IMR-90 (cell line): ENCODE measurements at regions not wholly inside any gene's neighbourhood (a gene's known extent, or its start where the extent isn't known, plus 50 kb on each side); places are given as distances from the start of the nearest gene placed in this dataset.

Experiments
- ATAC-seq: fragments of 200-7000 bp; cut with Tn5 transposase; 2 replicates; pipeline ENCODE4 v1.9.1; 2020; ENCODE audit warnings: low read depth, mild to moderate bottlenecking, moderate library complexity
- BruUV-seq: library from RNA; stranded (reverse); fragments of 400-500 nt; replicated peaks from 2 replicates; lab custom pipeline; 2021; lab: Mats Ljungman, UMichigan
- CTCF ChIA-PET: fragments of 300-600 bp; formaldehyde crosslinking; extraction: SDS; loops from one replicate; lab custom pipeline; 2021; ENCODE audit warnings: antibody characterized with exemption; lab: Yijun Ruan, JAX
- POLR2A ChIA-PET: fragments of 300-600 bp; sonication (Branson Sonifier 250); formaldehyde crosslinking; loops from one replicate; lab custom pipeline; 2022; ENCODE audit warnings: antibody characterized with exemption; ENCODE audit not compliant: unreplicated experiment; lab: Charles Lee
- DNase-seq: peaks from one replicate; pipeline ENCODE4 v3.0.0; 2013
- H2AFZ ChIP-seq: replicated peaks from 2 replicates; pipeline ENCODE3; 2013; ENCODE audit warnings: low read length, mild to moderate bottlenecking; ENCODE audit not compliant: poor library complexity
- H2AK5ac ChIP-seq: 2 replicates; pipeline ENCODE4 v1.6.1; 2013; ENCODE audit warnings: low read depth, low read length, inconsistent platforms
- H2AK9ac ChIP-seq: replicated peaks from 2 replicates; pipeline ENCODE3; 2013; ENCODE audit warnings: mild to moderate bottlenecking, low read depth, low read length, moderate library complexity; ENCODE audit not compliant: poor library complexity
- H2BK120ac ChIP-seq: 2 replicates; pipeline ENCODE4 v1.6.1; 2013; ENCODE audit warnings: low read depth, low read length, inconsistent platforms
- H2BK15ac ChIP-seq: 3 replicates; pipeline ENCODE4 v1.6.1; 2013; ENCODE audit warnings: low read depth, low read length, inconsistent platforms
- H2BK20ac ChIP-seq: 2 replicates; pipeline ENCODE4 v1.6.1; 2013; ENCODE audit warnings: low read depth, mild to moderate bottlenecking, inconsistent platforms, low read length, moderate library complexity
- H2BK5ac ChIP-seq: 2 replicates; pipeline ENCODE4 v1.6.1; 2013; ENCODE audit warnings: mild to moderate bottlenecking, low read depth, low read length, inconsistent platforms; ENCODE audit not compliant: poor library complexity, severe bottlenecking
- H3K14ac ChIP-seq: replicated peaks from 2 replicates; pipeline ENCODE4 v1.6.1; 2013; ENCODE audit warnings: low read depth, low read length, inconsistent platforms
- H3K18ac ChIP-seq: 2 replicates; pipeline ENCODE4 v1.6.1; 2013; ENCODE audit warnings: low read depth, low read length, control low read depth
- H3K23ac ChIP-seq: 2 replicates; pipeline ENCODE4 v1.6.1; 2013; ENCODE audit warnings: low read depth, low read length, inconsistent platforms
- H3K27ac ChIP-seq: 2 replicates; pipeline ENCODE4 v1.5.1; 2013; ENCODE audit warnings: mild to moderate bottlenecking, control low read depth, low read length; ENCODE audit not compliant: insufficient read depth
- H3K27me3 ChIP-seq: 2 replicates; pipeline ENCODE4 v1.6.1; 2013; ENCODE audit warnings: low read length; ENCODE audit not compliant: control insufficient read depth, insufficient read depth
- H3K36me3 ChIP-seq: 2 replicates; pipeline ENCODE4 v1.6.1; 2013; ENCODE audit warnings: low read length, mixed read lengths; ENCODE audit not compliant: control insufficient read depth, insufficient read depth
- H3K4ac ChIP-seq: 2 replicates; pipeline ENCODE4 v1.6.1; 2013; ENCODE audit warnings: low read depth, low read length, inconsistent platforms
- H3K4me1 ChIP-seq: 2 replicates; pipeline ENCODE4 v1.6.1; 2013; ENCODE audit warnings: low read length, mixed read lengths; ENCODE audit not compliant: control insufficient read depth, insufficient read depth
- H3K4me2 ChIP-seq: 2 replicates; pipeline ENCODE4 v1.6.1; 2013; ENCODE audit warnings: low read depth, mild to moderate bottlenecking, control low read depth, low read length, moderate library complexity
- H3K4me3 ChIP-seq: 2 replicates; pipeline ENCODE4 v1.5.1; 2013; ENCODE audit warnings: low read depth, mild to moderate bottlenecking, control low read depth, low read length, moderate library complexity; ENCODE audit not compliant: insufficient read depth
- H3K56ac ChIP-seq: 2 replicates; pipeline ENCODE4 v1.6.1; 2013; ENCODE audit warnings: low read length, inconsistent platforms; ENCODE audit not compliant: insufficient read depth; ENCODE audit errors: extremely low read depth
- H3K79me1 ChIP-seq, 2 experiments: 2 replicates each; pipeline ENCODE4 v1.6.1; 2013; ENCODE audit warnings: low read length in 2 of 2, inconsistent platforms in 1 of 2, low read depth in 1 of 2
- H3K9ac ChIP-seq: 2 replicates; pipeline ENCODE4 v1.6.1; 2013; ENCODE audit warnings: low read depth, low read length, control low read depth
- H3K9me1 ChIP-seq: 2 replicates; pipeline ENCODE4 v1.6.1; 2013; ENCODE audit warnings: low read length, inconsistent platforms; ENCODE audit not compliant: insufficient read depth
- H3K9me3 ChIP-seq: 2 replicates; pipeline ENCODE4 v1.6.1; 2013; ENCODE audit warnings: low read length; ENCODE audit not compliant: control insufficient read depth, insufficient read depth
- H4K20me1 ChIP-seq: 2 replicates; pipeline ENCODE4 v1.6.1; 2013; ENCODE audit warnings: low read length, inconsistent platforms; ENCODE audit not compliant: insufficient read depth
- H4K5ac ChIP-seq: 2 replicates; pipeline ENCODE4 v1.6.1; 2013; ENCODE audit warnings: mild to moderate bottlenecking, low read depth, low read length, control low read depth
- H4K8ac ChIP-seq, 2 experiments: 2 replicates each; pipeline ENCODE4 v1.6.1; 2013; ENCODE audit warnings: low read depth in 2 of 2, low read length in 2 of 2, control low read depth in 1 of 2, inconsistent platforms in 1 of 2
- H4K91ac ChIP-seq: 2 replicates; pipeline ENCODE4 v1.6.1; 2013; ENCODE audit warnings: low read depth, low read length, inconsistent platforms; ENCODE audit not compliant: insufficient read depth
- BHLHE40 ChIP-seq: fragments of 150-350 bp; IDR thresholded peaks from 2 replicates; pipeline ENCODE4 v1.6.1; 2016; ENCODE audit warnings: mild to moderate bottlenecking, low read depth, low read length
- CEBPB ChIP-seq: IDR thresholded peaks from 2 replicates; pipeline ENCODE4 v1.6.1; 2012; ENCODE audit warnings: low read depth, low read length, improper control_type of control experiment
- CHD1 ChIP-seq: IDR thresholded peaks from 2 replicates; pipeline ENCODE4 v1.6.1; 2012; ENCODE audit warnings: low read depth, low read length, improper control_type of control experiment
- CTCF ChIP-seq: conservative IDR thresholded peaks from 2 replicates; pipeline ENCODE4 v1.5.1; 2012; ENCODE audit warnings: mild to moderate bottlenecking, low read depth, low read length, improper control_type of control experiment
- ELK1 ChIP-seq: fragments of 150-350 bp; IDR thresholded peaks from 2 replicates; pipeline ENCODE4 v1.6.1; 2016; ENCODE audit warnings: low read depth, mild to moderate bottlenecking, low read length, moderate library complexity, borderline replicate concordance
- FOS ChIP-seq: fragments of 150-350 bp; IDR thresholded peaks from 2 replicates; pipeline ENCODE4 v1.6.1; 2016; ENCODE audit warnings: low read depth, low read length
- MAFK ChIP-seq: IDR thresholded peaks from 2 replicates; pipeline ENCODE4 v1.6.1; 2012; ENCODE audit warnings: low read depth, low read length, improper control_type of control experiment
- MAZ ChIP-seq: IDR thresholded peaks from 2 replicates; pipeline ENCODE4 v1.6.1; 2012; ENCODE audit warnings: low read depth, mild to moderate bottlenecking, low read length, improper control_type of control experiment, moderate library complexity, borderline replicate concordance
- MXI1 ChIP-seq: IDR thresholded peaks from 2 replicates; pipeline ENCODE4 v1.6.1; 2012; ENCODE audit warnings: low read depth, mild to moderate bottlenecking, low read length, moderate library complexity, borderline replicate concordance
- NFE2L2 ChIP-seq: fragments of 150-350 bp; IDR thresholded peaks from 2 replicates; pipeline ENCODE4 v1.6.1; 2016; ENCODE audit warnings: low read depth, mild to moderate bottlenecking, low read length
- POLR2A ChIP-seq: IDR thresholded peaks from 2 replicates; pipeline ENCODE4 v1.6.1; 2012; ENCODE audit warnings: mild to moderate bottlenecking, low read depth, low read length
- RAD21 ChIP-seq: IDR thresholded peaks from 2 replicates; pipeline ENCODE4 v1.6.1; 2012; ENCODE audit warnings: low read length, improper control_type of control experiment
- RCOR1 ChIP-seq: IDR thresholded peaks from 2 replicates; pipeline ENCODE4 v1.6.1; 2012; ENCODE audit warnings: mild to moderate bottlenecking, low read length, improper control_type of control experiment; ENCODE audit not compliant: insufficient replicate concordance
- RFX5 ChIP-seq: IDR thresholded peaks from 2 replicates; pipeline ENCODE4 v1.8.0; 2012; ENCODE audit warnings: low read depth, mild to moderate bottlenecking, low read length, moderate library complexity
- SMC3 ChIP-seq: fragments of 150-350 bp; IDR thresholded peaks from 2 replicates; pipeline ENCODE4 v1.6.1; 2016; ENCODE audit warnings: low read depth, mild to moderate bottlenecking, antibody characterized with exemption, low read length, moderate library complexity
- USF2 ChIP-seq: fragments of 150-350 bp; IDR thresholded peaks from 2 replicates; pipeline ENCODE4 v1.6.1; 2017; ENCODE audit warnings: mild to moderate bottlenecking, antibody characterized with exemption, low read length, low read depth
- WGBS, 2 experiments: methylation state at CpG; one replicate each; pipeline versions ENCODE4 v1.1.5 to v1.1.7; 2013; ENCODE audit warnings: missing lambda C conversion rate in 2 of 2; ENCODE audit not compliant: insufficient read length in 1 of 2; ENCODE audit errors: extremely low coverage in 2 of 2; 5-methylcytosine and 5-hydroxymethylcytosine counted together
- dilution Hi-C: fragments of 300-500 bp; cut with HindIII; formaldehyde crosslinking; loops from one replicate; pipeline ENCODE4 v1.14.3; 2018; ENCODE audit warnings: low sequenced_read_pairs; ENCODE audit not compliant: unreplicated experiment
- in situ Hi-C: fragments of 300-500 bp; cut with MboI; formaldehyde crosslinking; loops from 3 replicates; pipeline ENCODE4 v1.14.3; 2019; ENCODE audit warnings: low sequenced_read_pairs, inconsistent platforms, mixed read lengths
- intact Hi-C: fragments of 100-400 bp; cut with micrococcal nuclease; formaldehyde crosslinking; loops from 2 replicates; pipeline ENCODE4 v1.10.0; 2022

GRCh38 chr21:18129526-18129925 lies 115.1 kb upstream of the CHODL start:
- ATAC-seq = no peak
- TF ChIP-seq ELK1 (no peak), MXI1 (no peak), CTCF (no peak), CHD1 (no peak), CEBPB (no peak), BHLHE40 (no peak), MAZ (no peak), FOS (no peak), RCOR1 (no peak), RAD21 (no peak), USF2 (no peak), POLR2A (no peak), MAFK (no peak), SMC3 (no peak), NFE2L2 (no peak), RFX5 (no peak)
- no peak for DNase-seq
- H4K5ac ChIP-seq = no peak overlapping the region
- ChIA-PET CTCF (no interaction called here), POLR2A (no interaction called here)
- H2BK5ac ChIP-seq = no peak overlapping the region
- H4K20me1 ChIP-seq = no peaks in the 10 kb centered on the region
- no peak overlapping the region for H2BK15ac ChIP-seq
- in situ Hi-C loops = no loop called here
- no peak overlapping the region for H4K8ac ChIP-seq
- 0 out of 2 replicates have a peak, but pooled peaks cover 4% of the 10 kb centered on the region for H3K9me3 ChIP-seq
- H3K36me3 ChIP-seq = no peaks in the 10 kb centered on the region
- no peak overlapping the region for H2BK20ac ChIP-seq
- H3K4ac ChIP-seq = no peak overlapping the region
- dilution Hi-C loops = no loop called here
- no peak overlapping the region for H3K18ac ChIP-seq
- H3K4me2 ChIP-seq = no peak overlapping the region
- no peak overlapping the region for H3K14ac ChIP-seq
- no peak overlapping the region for H2AFZ ChIP-seq
- H3K27ac ChIP-seq = no peak overlapping the region
- H2BK120ac ChIP-seq = no peak overlapping the region
- H4K91ac ChIP-seq = no peak overlapping the region
- H3K27me3 ChIP-seq = no peaks in the 10 kb centered on the region
- no peak overlapping the region for H3K4me3 ChIP-seq
- no peak overlapping the region for H2AK5ac ChIP-seq
- BruUV-seq = no TSS peak
- H3K79me1 ChIP-seq = no peaks in the 10 kb centered on the region
- H3K9me1 ChIP-seq = no peaks in the 10 kb centered on the region
- no peak overlapping the region for H3K56ac ChIP-seq
- H3K23ac ChIP-seq = no peak overlapping the region
- H3K9ac ChIP-seq = no peak overlapping the region
- no CpG with 5 or more reads among the region's 1 CpG for WGBS, 2 experiments
- intact Hi-C loops = no loop called here
- no peaks in the 10 kb centered on the region for H3K4me1 ChIP-seq
- H2AK9ac ChIP-seq = no peak overlapping the region
